ENCODE measurements at regions not wholly inside any gene's neighbourhood (a gene's known extent, or its start where the extent isn't known, plus 50 kb on each side); places are given as distances from the start of the nearest gene placed in this dataset.

DNA sequence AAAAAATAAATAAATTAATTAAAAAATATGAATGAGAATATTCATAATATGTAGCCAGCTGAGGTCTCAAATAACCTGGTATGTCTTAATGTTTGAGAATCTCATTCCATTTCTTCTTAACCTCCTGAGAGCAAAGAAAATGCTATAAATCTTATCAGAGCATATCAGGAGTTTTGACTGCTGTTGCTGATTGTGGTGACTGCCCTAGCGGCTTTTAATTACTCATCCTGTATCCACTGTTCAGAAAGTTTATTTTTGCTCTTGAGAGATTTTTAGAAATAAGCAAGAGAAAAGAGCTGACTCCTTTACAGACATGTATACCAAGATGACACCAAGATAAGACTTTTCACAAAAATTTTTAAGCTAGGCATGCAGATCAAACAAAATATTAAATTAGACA, 454.8 kb upstream of the CBLB start:
- TF ChIP-seq POLR2A (IDR thresholded peaks at IDR 0.05) (no peak), EP300 (IDR thresholded peaks at IDR 0.05) (no peak)
- TF ChIP-seq, protein P1, sequence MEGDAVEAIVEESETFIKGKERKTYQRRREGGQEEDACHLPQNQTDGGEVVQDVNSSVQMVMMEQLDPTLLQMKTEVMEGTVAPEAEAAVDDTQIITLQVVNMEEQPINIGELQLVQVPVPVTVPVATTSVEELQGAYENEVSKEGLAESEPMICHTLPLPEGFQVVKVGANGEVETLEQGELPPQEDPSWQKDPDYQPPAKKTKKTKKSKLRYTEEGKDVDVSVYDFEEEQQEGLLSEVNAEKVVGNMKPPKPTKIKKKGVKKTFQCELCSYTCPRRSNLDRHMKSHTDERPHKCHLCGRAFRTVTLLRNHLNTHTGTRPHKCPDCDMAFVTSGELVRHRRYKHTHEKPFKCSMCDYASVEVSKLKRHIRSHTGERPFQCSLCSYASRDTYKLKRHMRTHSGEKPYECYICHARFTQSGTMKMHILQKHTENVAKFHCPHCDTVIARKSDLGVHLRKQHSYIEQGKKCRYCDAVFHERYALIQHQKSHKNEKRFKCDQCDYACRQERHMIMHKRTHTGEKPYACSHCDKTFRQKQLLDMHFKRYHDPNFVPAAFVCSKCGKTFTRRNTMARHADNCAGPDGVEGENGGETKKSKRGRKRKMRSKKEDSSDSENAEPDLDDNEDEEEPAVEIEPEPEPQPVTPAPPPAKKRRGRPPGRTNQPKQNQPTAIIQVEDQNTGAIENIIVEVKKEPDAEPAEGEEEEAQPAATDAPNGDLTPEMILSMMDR (IDR thresholded peaks at IDR 0.05): no peak
